HEK293T (cell line): ENCODE measurements at regions not wholly inside any gene's neighbourhood (a gene's known extent, or its start where the extent isn't known, plus 50 kb on each side); places are given as distances from the start of the nearest gene placed in this dataset.

Experiments
- ARNT ChIP-seq: fragments of 450-650 bp; IDR thresholded peaks from 2 replicates; pipeline ENCODE4 v1.6.1; 2017; ENCODE audit warnings: mild to moderate bottlenecking
- CTBP1 ChIP-seq: fragments of 450-650 bp; IDR thresholded peaks from 2 replicates; pipeline ENCODE4 v1.6.1; 2016; ENCODE audit warnings: borderline replicate concordance

- TF ChIP-seq ARNT (no peak), CTBP1 (no peak)
Observed at GRCh38 chr3:74366331-74366730, 248.1 kb downstream of the CNTN3 start.
